Suprapubic skin (tissue), 4 donors: ENCODE measurements at regions not wholly inside any gene's neighbourhood (a gene's known extent, or its start where the extent isn't known, plus 50 kb on each side); places are given as distances from the start of the nearest gene placed in this dataset.

ENCODE experiments used
- CTCF ChIP-seq, 2 donors: fragments of 200-600 bp in 1 of 2; fragments of 450-650 bp in 1 of 2; sonication (generic) in 1 of 2; IDR thresholded peaks; one replicate each; pipeline ENCODE4 v1.5.1; 2016 to 2019; ENCODE audit warnings: antibody characterized with exemption in 2 of 2, mild to moderate bottlenecking in 1 of 2, moderate library complexity in 1 of 2
- EP300 ChIP-seq: sonication (generic); formaldehyde crosslinking; IDR thresholded peaks from one replicate; pipeline ENCODE4 v1.6.1; 2017; ENCODE audit warnings: antibody characterized with exemption
- POLR2A ChIP-seq, 2 donors: fragments of 450-650 bp; IDR thresholded peaks; one replicate each; pipeline ENCODE4 v1.6.1; 2017; ENCODE audit warnings: antibody characterized with exemption in 2 of 2, mild to moderate bottlenecking in 2 of 2, moderate library complexity in 2 of 2
- POLR2AphosphoS5 ChIP-seq, 3 donors: sonication (generic); formaldehyde crosslinking; IDR thresholded peaks; one replicate each; pipeline ENCODE4 v1.6.1; 2017; ENCODE audit warnings: antibody characterized with exemption in 3 of 3

- TF ChIP-seq CTCF (IDR thresholded peaks at IDR 0.05) (no peak), POLR2AphosphoS5 (IDR thresholded peaks at IDR 0.05) (no peak), POLR2A (IDR thresholded peaks at IDR 0.05) (no peak), EP300 (no peak)
Observed at GRCh38 chr10:8180360-8181109, 126.0 kb downstream of the GATA3 start.
